TTC549 (cell line): ENCODE measurements at regions not wholly inside any gene's neighbourhood (a gene's known extent, or its start where the extent isn't known, plus 50 kb on each side); places are given as distances from the start of the nearest gene placed in this dataset.
"Not testable (repeated sequence)": the region's sequence is repeated elsewhere in the genome, so short reads cannot be mapped to it uniquely, and the experiment has no call there.

ENCODE experiments used
- FAIRE-seq: peaks from 2 replicates; lab custom pipeline; 2012; peaks lifted over from hg19 to GRCh38; lab: Jason Lieb, UNC

- FAIRE-seq, result not testable (repeated sequence)
Measured at GRCh38 chr3:75394562-75395360, 269.4 kb upstream of the FRG2C start.

- no peak for FAIRE-seq
Measured at GRCh38 chr3:75395580-75396315, 268.4 kb upstream of the FRG2C start.

- FAIRE-seq, result no peak
Measured at GRCh38 chr3:75396316-75396802, 267.8 kb upstream of the FRG2C start.

- not testable (repeated sequence) for FAIRE-seq
Measured at GRCh38 chr3:75397486-75397885, 266.6 kb upstream of the FRG2C start.

- not testable (repeated sequence) for FAIRE-seq
Measured at GRCh38 chr3:75422101-75422945, 241.8 kb upstream of the FRG2C start.

- not testable (repeated sequence) for FAIRE-seq
Measured at GRCh38 chr3:75425379-75425778, 238.7 kb upstream of the FRG2C start.

- not testable (repeated sequence) for FAIRE-seq
Measured at GRCh38 chr3:75427486-75427885, 236.6 kb upstream of the FRG2C start.

GRCh38 chr3:75427906-75428305 is 236.2 kb upstream of the FRG2C start:
- not testable (repeated sequence) for FAIRE-seq

GRCh38 chr3:75429561-75430220 is 234.4 kb upstream of the FRG2C start:
- FAIRE-seq, result not testable (repeated sequence)

- FAIRE-seq, result not testable (repeated sequence)
Measured at GRCh38 chr3:75430406-75430805, 233.7 kb upstream of the FRG2C start.

GRCh38 chr3:75431120-75431519 is 233.0 kb upstream of the FRG2C start:
- not testable (repeated sequence) for FAIRE-seq

GRCh38 chr3:75432466-75432865 is 231.7 kb upstream of the FRG2C start:
- FAIRE-seq, result not testable (repeated sequence)

- not testable (repeated sequence) for FAIRE-seq
Measured at GRCh38 chr3:75432885-75433284, 231.2 kb upstream of the FRG2C start.

- FAIRE-seq, result not testable (repeated sequence)
Measured at GRCh38 chr3:75433295-75433694, 230.8 kb upstream of the FRG2C start.

- not testable (repeated sequence) for FAIRE-seq
Measured at GRCh38 chr3:75434276-75434912, 229.7 kb upstream of the FRG2C start.

- peak; percentile 13 for FAIRE-seq
Measured at GRCh38 chr3:75434913-75435793, 229.0 kb upstream of the FRG2C start.

GRCh38 chr3:75435794-75436400 is 228.2 kb upstream of the FRG2C start:
- not testable (repeated sequence) for FAIRE-seq

GRCh38 chr3:75440986-75441385 is 223.1 kb upstream of the FRG2C start:
- not testable (repeated sequence) for FAIRE-seq

GRCh38 chr3:75444634-75445033 is 219.5 kb upstream of the FRG2C start:
- not testable (repeated sequence) for FAIRE-seq

GRCh38 chr3:75445234-75445633 is 218.9 kb upstream of the FRG2C start:
- not testable (repeated sequence) for FAIRE-seq
